ENCODE measurements at regions not wholly inside any gene's neighbourhood (a gene's known extent, or its start where the extent isn't known, plus 50 kb on each side); places are given as distances from the start of the nearest gene placed in this dataset.

DNA sequence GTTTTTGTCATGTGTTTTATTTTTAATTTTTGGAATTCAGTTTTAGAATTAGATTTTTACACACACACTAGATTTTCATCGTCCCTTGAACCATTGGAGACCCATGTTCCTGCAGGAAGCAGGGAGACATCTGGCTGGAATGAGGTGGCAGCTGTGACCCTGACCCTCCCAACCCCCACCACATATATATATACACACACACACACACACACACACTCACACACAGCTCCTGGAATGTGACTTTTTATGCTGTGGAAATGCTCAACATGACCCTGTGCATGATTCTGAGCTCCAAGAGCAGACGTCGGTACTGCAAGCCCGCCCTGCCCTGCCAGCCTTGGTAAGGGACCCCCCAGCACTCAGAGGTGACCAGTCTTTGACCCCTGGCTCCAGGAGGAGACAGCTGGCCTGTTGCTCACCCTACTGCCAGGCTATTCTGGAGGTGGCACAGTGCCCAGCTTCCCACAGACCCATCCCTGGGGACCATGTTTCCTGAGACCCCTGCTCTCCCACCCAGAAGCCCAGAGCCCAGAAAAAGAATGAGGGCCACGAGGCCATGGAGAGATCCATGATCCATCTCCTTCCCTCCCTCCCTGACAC, 103.2 kb upstream of the VSTM2B start:
- Histone ChIP-seq H3K27ac (ENCODE audit: low read depth in 1 of 2, low read length in 2 of 2) (no peak overlapping the region), H3K4me3 (ENCODE audit: low read length in 2 of 2) (no peak overlapping the region), H3K27me3 (ENCODE audit: control insufficient read depth in 1 of 2, insufficient read depth in 2 of 2, low read length in 1 of 2) (no peaks in the 10 kb centered on the region), H3K4me1 (ENCODE audit: control insufficient read depth in 1 of 2, insufficient read depth in 2 of 2, low read length in 2 of 2) (no peaks in the 10 kb centered on the region), H3K36me3 (ENCODE audit: control insufficient read depth in 1 of 2, insufficient read depth in 2 of 2, low read length in 1 of 2) (no peaks in the 10 kb centered on the region), H3K9me3 (ENCODE audit: control insufficient read depth, low read length) (no peaks in the 10 kb centered on the region)
- WGBS, 2 donors = 54 to 58% methylated on average over 5 of the region's 5 CpGs
- intact Hi-C loops (cut with DNase I) = no loop called here
- ATAC-seq (ENCODE audit: low FRiP score) (no peak), DNase-seq (no peak)

DNA sequence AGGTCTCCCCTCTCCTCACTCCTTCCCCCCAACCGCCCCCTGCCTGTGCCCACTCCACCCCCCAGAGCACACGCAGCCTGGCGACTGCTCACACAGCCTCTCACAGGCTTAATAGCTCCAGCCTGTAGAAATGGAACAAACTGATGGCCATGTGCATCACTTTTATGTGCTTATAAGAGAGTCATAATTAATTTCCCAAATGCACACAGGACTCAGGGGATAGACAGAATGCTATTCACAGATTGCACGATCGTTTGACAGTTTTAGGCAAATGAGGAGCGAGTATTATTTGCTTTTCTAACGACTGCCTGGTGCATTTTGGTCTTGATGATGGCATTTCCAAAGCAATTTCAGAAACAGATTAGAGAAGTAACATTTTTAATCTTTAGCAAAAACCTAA, 97.7 kb upstream of the VSTM2B start:
- no peak overlapping the region for H3K27ac ChIP-seq (ENCODE audit: low read depth in 1 of 2, low read length in 2 of 2)
- no peak overlapping the region for H3K4me3 ChIP-seq (ENCODE audit: low read length in 2 of 2)
- DNase-seq (no peak), ATAC-seq (ENCODE audit: low FRiP score) (no peak)
- H3K27me3 ChIP-seq (ENCODE audit: control insufficient read depth in 1 of 2, insufficient read depth in 2 of 2, low read length in 1 of 2) = no peaks in the 10 kb centered on the region
- no peaks in the 10 kb centered on the region for H3K9me3 ChIP-seq (ENCODE audit: control insufficient read depth, low read length)
- no peaks in the 10 kb centered on the region for H3K36me3 ChIP-seq (ENCODE audit: control insufficient read depth in 1 of 2, insufficient read depth in 2 of 2, low read length in 1 of 2)
- intact Hi-C loops (cut with DNase I) = no loop called here
- no peaks in the 10 kb centered on the region for H3K4me1 ChIP-seq (ENCODE audit: control insufficient read depth in 1 of 2, insufficient read depth in 2 of 2, low read length in 2 of 2)
- WGBS, 2 donors = 56 to 66% methylated on average over 7 of the region's 7 CpGs

DNA sequence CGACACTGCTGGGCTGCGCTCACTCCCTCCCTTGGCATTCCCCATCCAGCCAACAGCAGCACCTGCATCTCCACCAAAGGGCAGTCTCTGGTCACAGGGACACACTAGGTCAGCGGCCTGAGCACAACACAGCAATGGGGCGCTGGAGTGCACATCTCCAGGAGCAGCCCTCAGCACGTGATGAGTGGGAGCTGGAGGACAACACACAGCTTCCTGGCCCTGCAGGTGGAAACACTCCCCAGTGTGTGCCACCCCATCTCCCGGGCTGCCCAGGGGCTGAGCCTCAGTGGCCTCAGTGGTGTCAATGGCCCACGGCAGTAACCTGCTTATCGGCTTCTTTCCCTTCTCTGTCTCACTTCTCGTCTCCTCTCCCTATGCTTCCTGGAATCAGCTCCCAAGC, 96.8 kb upstream of the VSTM2B start:
- H3K36me3 ChIP-seq (ENCODE audit: control insufficient read depth in 1 of 2, insufficient read depth in 2 of 2, low read length in 1 of 2) = no peaks in the 10 kb centered on the region
- DNase-seq = peak in 1 of 2 donors; percentile 16
- no peak overlapping the region for H3K27ac ChIP-seq (ENCODE audit: low read depth in 1 of 2, low read length in 2 of 2)
- ATAC-seq (ENCODE audit: low FRiP score) = no peak
- no peaks in the 10 kb centered on the region for H3K4me1 ChIP-seq (ENCODE audit: control insufficient read depth in 1 of 2, insufficient read depth in 2 of 2, low read length in 2 of 2)
- 79 to 80% methylated on average over 9 of the region's 9 CpGs for WGBS, 2 donors
- no peak overlapping the region for H3K4me3 ChIP-seq (ENCODE audit: low read length in 2 of 2)
- H3K9me3 ChIP-seq (ENCODE audit: control insufficient read depth, low read length) = no peaks in the 10 kb centered on the region
- intact Hi-C loops (cut with DNase I) = no loop called here
- no peaks in the 10 kb centered on the region for H3K27me3 ChIP-seq (ENCODE audit: control insufficient read depth in 1 of 2, insufficient read depth in 2 of 2, low read length in 1 of 2)

DNA sequence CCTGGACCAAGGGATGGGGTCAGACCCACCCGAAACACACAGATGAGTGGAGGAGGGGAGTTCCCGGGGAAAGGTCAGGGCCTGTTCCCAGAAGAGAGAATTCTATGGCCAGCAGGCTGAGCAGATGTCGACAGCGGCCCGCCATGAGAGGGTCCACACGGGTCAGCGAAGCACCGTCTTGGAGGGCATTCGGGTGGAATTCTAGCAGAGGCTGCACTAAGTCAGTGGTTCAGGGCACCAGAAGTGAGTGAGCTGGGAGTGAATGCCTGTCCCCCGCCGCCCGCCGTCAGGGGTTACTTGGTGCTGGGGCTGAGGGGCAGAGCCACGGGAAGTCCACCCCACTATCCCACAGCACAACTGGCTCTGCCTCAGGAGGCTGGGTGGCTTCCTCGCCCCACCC, 96.2 kb upstream of the VSTM2B start:
- Histone ChIP-seq H3K4me1 (ENCODE audit: control insufficient read depth in 1 of 2, insufficient read depth in 2 of 2, low read length in 2 of 2) (no peaks in the 10 kb centered on the region), H3K36me3 (ENCODE audit: control insufficient read depth in 1 of 2, insufficient read depth in 2 of 2, low read length in 1 of 2) (no peaks in the 10 kb centered on the region), H3K9me3 (ENCODE audit: control insufficient read depth, low read length) (no peaks in the 10 kb centered on the region), H3K27me3 (ENCODE audit: control insufficient read depth in 1 of 2, insufficient read depth in 2 of 2, low read length in 1 of 2) (no peaks in the 10 kb centered on the region), H3K4me3 (ENCODE audit: low read length in 2 of 2) (no peak overlapping the region), H3K27ac (ENCODE audit: low read depth in 1 of 2, low read length in 2 of 2) (no peak overlapping the region)
- DNase-seq = peak in 1 of 2 donors; percentile 25
- WGBS, 2 donors = 62 to 74% methylated on average over 15 of the region's 15 CpGs
- no peak for ATAC-seq (ENCODE audit: low FRiP score)
- intact Hi-C loops (cut with DNase I) = no loop called here

DNA sequence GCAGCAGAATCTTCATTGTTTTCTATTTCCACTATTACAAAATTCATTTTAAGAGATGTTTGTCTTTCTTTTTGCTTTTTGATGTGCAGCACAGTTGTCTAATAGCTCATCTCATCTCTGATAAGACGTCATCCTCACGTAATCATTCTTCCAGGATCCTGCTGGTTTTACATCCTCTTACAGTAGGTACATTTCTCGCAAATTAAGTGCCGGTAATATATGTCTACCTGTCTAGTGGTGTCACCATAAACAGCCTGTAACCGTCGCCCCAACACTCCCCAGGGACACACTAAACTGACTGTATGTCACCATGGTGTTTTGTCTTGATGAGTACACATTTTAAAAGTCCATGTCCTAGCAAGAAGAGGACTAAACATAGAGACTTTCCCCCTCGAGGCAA, 94.5 kb upstream of the VSTM2B start:
- ATAC-seq (ENCODE audit: low FRiP score) (no peak), DNase-seq (no peak)
- H3K4me1 ChIP-seq (ENCODE audit: control insufficient read depth in 1 of 2, insufficient read depth in 2 of 2, low read length in 2 of 2) = no peaks in the 10 kb centered on the region
- WGBS, 2 donors = 57 to 63% methylated on average over 7 of the region's 7 CpGs
- H3K4me3 ChIP-seq (ENCODE audit: low read length in 2 of 2) = no peak overlapping the region
- no peaks in the 10 kb centered on the region for H3K9me3 ChIP-seq (ENCODE audit: control insufficient read depth, low read length)
- intact Hi-C loops (cut with DNase I) = no loop called here
- H3K27me3 ChIP-seq (ENCODE audit: control insufficient read depth in 1 of 2, insufficient read depth in 2 of 2, low read length in 1 of 2) = no peaks in the 10 kb centered on the region
- H3K36me3 ChIP-seq (ENCODE audit: control insufficient read depth in 1 of 2, insufficient read depth in 2 of 2, low read length in 1 of 2) = no peaks in the 10 kb centered on the region
- no peak overlapping the region for H3K27ac ChIP-seq (ENCODE audit: low read depth in 1 of 2, low read length in 2 of 2)

DNA sequence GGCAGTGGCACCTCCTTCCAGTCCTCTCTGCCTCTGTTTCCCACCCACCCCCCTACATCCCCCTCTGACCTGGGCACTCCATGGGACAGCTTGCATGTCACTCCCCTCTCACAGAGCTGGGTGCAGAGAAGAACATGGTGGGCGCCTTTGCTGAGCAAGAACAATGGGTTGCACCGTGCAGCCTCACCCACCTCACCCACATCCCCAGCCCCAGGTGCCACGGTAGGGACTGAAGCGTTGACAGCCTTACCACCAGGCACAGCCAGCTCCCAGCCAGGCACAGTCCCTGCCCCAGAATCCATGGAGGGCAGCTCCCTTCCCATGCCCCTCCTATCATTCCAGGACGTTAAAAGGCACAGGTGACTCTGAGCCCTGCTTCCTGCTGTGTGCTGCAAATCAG, 93.1 kb upstream of the VSTM2B start:
- ATAC-seq (ENCODE audit: low FRiP score) = no peak
- intact Hi-C loops (cut with DNase I) = no loop called here

DNA sequence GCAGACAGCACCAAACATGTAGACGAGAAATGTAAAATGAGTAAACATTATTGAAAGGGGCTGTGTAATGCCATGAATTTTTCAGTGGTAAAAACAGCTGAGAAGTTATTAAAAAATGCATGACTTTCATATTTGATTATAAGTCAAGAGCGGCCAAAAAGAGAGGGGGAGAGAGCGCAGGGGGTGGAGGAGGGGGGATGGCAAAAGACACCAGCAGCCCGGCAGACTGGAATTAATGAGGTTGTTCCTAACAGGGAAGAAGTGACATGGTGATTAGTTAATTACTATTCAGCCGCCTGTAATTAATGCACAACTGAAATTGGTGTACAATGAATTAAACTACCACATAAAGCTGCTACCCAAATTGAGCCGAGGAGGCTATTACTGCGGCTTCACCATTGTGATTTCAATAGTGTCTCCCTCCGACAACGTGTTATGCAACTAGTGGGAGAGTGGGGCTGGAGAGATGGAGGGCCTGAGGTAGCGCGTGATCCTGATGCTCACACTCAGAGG, 89.1 kb upstream of the VSTM2B start:
- ATAC-seq (ENCODE audit: low FRiP score) (no peak), DNase-seq (no peak)
- no peak overlapping the region for H3K4me3 ChIP-seq (ENCODE audit: low read length in 2 of 2)
- 76 to 82% methylated on average over 11 of the region's 11 CpGs for WGBS, 2 donors
- intact Hi-C loops (cut with DNase I) = no loop called here
- no peaks in the 10 kb centered on the region for H3K9me3 ChIP-seq (ENCODE audit: control insufficient read depth, low read length)
- no peaks in the 10 kb centered on the region for H3K4me1 ChIP-seq (ENCODE audit: control insufficient read depth in 1 of 2, insufficient read depth in 2 of 2, low read length in 2 of 2)
- no peak overlapping the region for H3K27ac ChIP-seq (ENCODE audit: low read depth in 1 of 2, low read length in 2 of 2)
- H3K36me3 ChIP-seq (ENCODE audit: control insufficient read depth in 1 of 2, insufficient read depth in 2 of 2, low read length in 1 of 2) = no peaks in the 10 kb centered on the region
- H3K27me3 ChIP-seq (ENCODE audit: control insufficient read depth in 1 of 2, insufficient read depth in 2 of 2, low read length in 1 of 2) = no peaks in the 10 kb centered on the region

More for the DNA sequence above, 93.1 kb upstream of the VSTM2B start:
- H3K27ac ChIP-seq (ENCODE audit: low read depth in 1 of 2, low read length in 2 of 2) = no peak overlapping the region
- H3K4me1 ChIP-seq (ENCODE audit: control insufficient read depth in 1 of 2, insufficient read depth in 2 of 2, low read length in 2 of 2) = no peaks in the 10 kb centered on the region
- DNase-seq = no peak
- no peaks in the 10 kb centered on the region for H3K27me3 ChIP-seq (ENCODE audit: control insufficient read depth in 1 of 2, insufficient read depth in 2 of 2, low read length in 1 of 2)
- WGBS, 2 donors = 79 to 89% methylated on average over 5 of the region's 5 CpGs
- H3K36me3 ChIP-seq (ENCODE audit: control insufficient read depth in 1 of 2, insufficient read depth in 2 of 2, low read length in 1 of 2) = no peaks in the 10 kb centered on the region
- no peak overlapping the region for H3K4me3 ChIP-seq (ENCODE audit: low read length in 2 of 2)
- no peaks in the 10 kb centered on the region for H3K9me3 ChIP-seq (ENCODE audit: control insufficient read depth, low read length)

DNA sequence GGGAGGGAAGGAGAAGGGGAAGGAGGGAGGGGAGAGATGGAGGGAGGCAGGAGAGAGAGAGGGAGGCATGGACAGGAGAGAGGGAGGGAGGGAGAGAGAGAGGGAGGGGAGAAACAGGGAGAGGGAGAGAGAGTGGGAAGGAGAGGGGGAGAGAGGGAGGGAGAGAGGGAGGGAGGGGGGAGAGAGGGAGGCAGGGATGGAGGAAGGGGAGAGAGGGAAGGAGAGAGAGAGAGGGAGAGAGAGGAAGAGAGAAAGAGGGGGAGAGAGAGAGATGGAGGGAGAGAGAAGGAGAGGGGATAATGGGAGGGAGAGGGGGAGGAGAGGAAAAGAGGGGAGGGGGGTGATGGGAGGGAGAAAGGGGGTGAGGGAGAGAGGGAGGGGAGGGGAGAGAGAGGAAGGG, 86.8 kb upstream of the VSTM2B start:
- Histone ChIP-seq H3K9me3 (ENCODE audit: control insufficient read depth, low read length) (no peaks in the 10 kb centered on the region), H3K4me3 (ENCODE audit: low read length in 2 of 2) (no peak overlapping the region), H3K27ac (ENCODE audit: low read depth in 1 of 2, low read length in 2 of 2) (no peak overlapping the region), H3K4me1 (ENCODE audit: control insufficient read depth in 1 of 2, insufficient read depth in 2 of 2, low read length in 2 of 2) (no peaks in the 10 kb centered on the region), H3K27me3 (ENCODE audit: control insufficient read depth in 1 of 2, insufficient read depth in 2 of 2, low read length in 1 of 2) (no peaks in the 10 kb centered on the region), H3K36me3 (ENCODE audit: control insufficient read depth in 1 of 2, insufficient read depth in 2 of 2, low read length in 1 of 2) (no peaks in the 10 kb centered on the region)
- intact Hi-C loops (cut with DNase I) = no loop called here
- ATAC-seq (ENCODE audit: low FRiP score) (no peak), DNase-seq (no peak)

DNA sequence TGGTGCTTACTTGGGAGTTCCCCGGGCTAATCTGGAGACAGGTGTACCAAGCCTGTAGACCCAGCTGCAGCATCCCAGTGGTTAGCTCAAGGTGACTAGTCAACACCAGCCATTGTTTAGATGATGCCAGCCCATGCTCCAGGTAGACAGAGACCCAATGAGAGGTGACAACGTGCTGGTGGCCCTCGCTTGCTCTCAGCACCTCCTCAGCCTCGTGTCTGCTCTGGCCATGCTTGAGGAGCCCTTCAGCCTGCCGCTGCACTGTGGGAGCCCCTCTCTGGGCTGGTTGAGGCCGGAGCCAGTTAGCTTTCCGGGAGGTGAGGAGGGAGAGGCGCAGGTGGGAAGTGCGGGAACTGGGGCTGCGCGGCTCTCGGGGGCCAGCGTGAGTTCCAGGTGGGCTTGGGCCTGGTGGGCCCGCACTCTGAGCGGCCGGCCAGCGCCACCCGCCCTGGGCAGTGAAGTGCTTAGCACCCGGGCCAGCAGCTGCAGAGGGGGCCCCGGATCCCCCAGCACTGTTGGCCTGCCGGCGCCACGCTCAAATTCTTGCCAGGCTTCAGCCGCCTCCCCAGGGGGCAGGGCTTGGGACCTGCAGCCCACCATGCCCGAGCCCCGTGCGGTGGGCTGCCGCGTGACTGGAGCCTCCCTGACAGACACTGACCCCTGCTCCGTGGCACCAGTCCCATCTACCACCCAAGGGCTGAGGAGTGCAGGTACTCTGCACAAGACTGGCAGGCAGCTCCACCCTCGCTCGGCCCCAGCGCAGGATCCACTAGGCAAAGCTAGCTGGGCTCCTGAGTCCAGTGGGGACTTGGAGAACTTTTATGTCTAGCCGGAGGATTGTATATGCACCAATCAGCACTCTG, 85.9 kb upstream of the VSTM2B start:
- Histone ChIP-seq H3K36me3 (ENCODE audit: control insufficient read depth in 1 of 2, insufficient read depth in 2 of 2, low read length in 1 of 2) (no peaks in the 10 kb centered on the region), H3K27ac (ENCODE audit: low read depth in 1 of 2, low read length in 2 of 2) (no peak overlapping the region), H3K4me1 (ENCODE audit: control insufficient read depth in 1 of 2, insufficient read depth in 2 of 2, low read length in 2 of 2) (no peaks in the 10 kb centered on the region), H3K27me3 (ENCODE audit: control insufficient read depth in 1 of 2, insufficient read depth in 2 of 2, low read length in 1 of 2) (no peaks in the 10 kb centered on the region), H3K4me3 (ENCODE audit: low read length in 2 of 2) (no peak overlapping the region), H3K9me3 (ENCODE audit: control insufficient read depth, low read length) (no peaks in the 10 kb centered on the region)
- intact Hi-C loops (cut with DNase I) = no loop called here
- no peak for ATAC-seq (ENCODE audit: low FRiP score)
- no peak for DNase-seq
- WGBS, 2 donors = 85 to 92% methylated on average over 34 of the region's 34 CpGs

Data from aorta (tissue), 5 donors.